Transverse colon (tissue), 4 donors: ENCODE measurements at regions not wholly inside any gene's neighbourhood (a gene's known extent, or its start where the extent isn't known, plus 50 kb on each side); places are given as distances from the start of the nearest gene placed in this dataset.

Experiments
- DNase-seq: peaks from one replicate; pipeline ENCODE4 v3.0.0-alpha.2; 2019
- H3K27ac ChIP-seq, 4 donors: fragments of 200-600 bp; sonication (generic); 2 replicates each; pipeline ENCODE4 v1.5.1; 2016 to 2018; ENCODE audit warnings: inconsistent platforms in 4 of 4
- H3K27me3 ChIP-seq: fragments of 200-600 bp; sonication (generic); 2 replicates; pipeline ENCODE4 v1.5.1; 2017; ENCODE audit warnings: inconsistent platforms
- H3K36me3 ChIP-seq, 4 donors: fragments of 200-600 bp; sonication (generic); 2 replicates each; pipeline ENCODE4 v1.5.1; 2017 to 2019; ENCODE audit warnings: inconsistent platforms in 4 of 4
- H3K4me1 ChIP-seq, 4 donors: fragments of 200-600 bp; sonication (generic); 2 replicates each; pipeline ENCODE4 v1.5.1; 2017 to 2020; ENCODE audit warnings: inconsistent platforms in 4 of 4
- H3K4me3 ChIP-seq, 4 donors: fragments of 200-600 bp; sonication (generic); 1 replicate in 1 of 4; 2 replicates in 3 of 4; pipeline versions ENCODE4 v1.5.1 to v1.6.1; 2017 to 2019; ENCODE audit warnings: inconsistent platforms in 4 of 4
- H3K9me3 ChIP-seq, 2 donors: fragments of 200-600 bp; sonication (generic); 2 replicates each; pipeline ENCODE4 v1.5.1; 2017 to 2019; ENCODE audit warnings: inconsistent platforms in 2 of 2
- CTCF ChIP-seq, 5 experiments: fragments of 200-600 bp in 3 of 5; fragments of 450-650 bp in 2 of 5; sonication (generic) in 3 of 5; IDR thresholded peaks; 1 replicate in 2 of 5; 2 replicates in 3 of 5; pipeline ENCODE4 v1.5.1; 2016 to 2017; ENCODE audit warnings: antibody characterized with exemption in 5 of 5, inconsistent platforms in 3 of 5, mild to moderate bottlenecking in 2 of 5, moderate library complexity in 1 of 5
- EP300 ChIP-seq: sonication (generic); formaldehyde crosslinking; IDR thresholded peaks from one replicate; pipeline ENCODE4 v1.6.1; 2017; ENCODE audit warnings: antibody characterized with exemption, low read depth
- POLR2A ChIP-seq: fragments of 450-650 bp; IDR thresholded peaks from one replicate; pipeline ENCODE4 v1.6.1; 2016; ENCODE audit warnings: antibody characterized with exemption, mild to moderate bottlenecking, moderate library complexity
- POLR2AphosphoS5 ChIP-seq, 3 donors: sonication (generic); formaldehyde crosslinking; IDR thresholded peaks; one replicate each; pipeline ENCODE4 v1.6.1; 2016; ENCODE audit warnings: antibody characterized with exemption in 3 of 3
- WGBS, 2 donors: methylation state at CpG; one replicate each; pipeline ENCODE4 v1.1.5; 2018; ENCODE audit warnings: low coverage in 1 of 2; 5-methylcytosine and 5-hydroxymethylcytosine counted together
- in situ Hi-C, 4 donors: fragments of 200-750 bp; cut with MboI; loops; one replicate each; pipeline versions ENCODE4 v1.15.0 to v1.15.1; 2017; ENCODE audit warnings: low sequenced_read_pairs in 3 of 4, low pct_ligation_motif_present in 1 of 4, low pct_unique_long_range_greater_than_20kb in 1 of 4
- intact Hi-C: fragments of 100-400 bp; cut with DNase I; formaldehyde crosslinking; loops from one replicate; pipeline ENCODE4 v1.15.1; 2023; ENCODE audit warnings: low total_unique reads

GRCh38 chr2:12076810-12077209, 330.4 kb downstream of the LPIN1 start:
- Histone ChIP-seq H3K4me1 (no peaks in the 10 kb centered on the region), H3K9me3 (no peaks in the 10 kb centered on the region), H3K27me3 (no peaks in the 10 kb centered on the region), H3K27ac (no peak overlapping the region), H3K36me3 (no peaks in the 10 kb centered on the region), H3K4me3 (no peak overlapping the region)
- 43 to 80% methylated on average over 1 to 5 of the region's 5 CpGs for WGBS, 2 donors
- intact Hi-C loops (no loop called here), in situ Hi-C loops (no loop called here)
- TF ChIP-seq CTCF (IDR thresholded peaks at IDR 0.05), result no peak
- TF ChIP-seq POLR2AphosphoS5 (IDR thresholded peaks at IDR 0.05), result no peak
- no peak for TF ChIP-seq EP300
- no peak for TF ChIP-seq POLR2A
- no peak for DNase-seq

GRCh38 chr2:12080360-12080759, 333.9 kb downstream of the LPIN1 start:
- 89 to 90% methylated on average over 2 to 4 of the region's 4 CpGs for WGBS, 2 donors
- no peak for TF ChIP-seq CTCF (IDR thresholded peaks at IDR 0.05)
- Histone ChIP-seq H3K9me3 (no peaks in the 10 kb centered on the region), H3K27ac (no peak overlapping the region), H3K4me1 (no peaks in the 10 kb centered on the region), H3K36me3 (no peaks in the 10 kb centered on the region), H3K4me3 (no peak overlapping the region), H3K27me3 (no peaks in the 10 kb centered on the region)
- intact Hi-C loops (no loop called here), in situ Hi-C loops (no loop called here)
- DNase-seq, result no peak

- Histone ChIP-seq H3K27me3 (no peaks in the 10 kb centered on the region), H3K27ac (no peak overlapping the region), H3K9me3 (no peaks in the 10 kb centered on the region), H3K4me3 (no peak overlapping the region), H3K36me3 (no peaks in the 10 kb centered on the region), H3K4me1 (no peaks in the 10 kb centered on the region)
- DNase-seq, result no peak
- TF ChIP-seq POLR2A, result no peak
- TF ChIP-seq CTCF (IDR thresholded peaks at IDR 0.05), result no peak
- TF ChIP-seq EP300, result no peak
- TF ChIP-seq POLR2AphosphoS5 (IDR thresholded peaks at IDR 0.05), result no peak
- in situ Hi-C loops, result no loop called here
- intact Hi-C loops, result no loop called here
- 89 to 92% methylated on average over 6 to 12 of the region's 12 CpGs for WGBS, 2 donors
Observed at GRCh38 chr2:12081481-12082210, 335.2 kb downstream of the LPIN1 start.

- no peaks in the 10 kb centered on the region for H3K27me3 ChIP-seq
- intact Hi-C loops (no loop called here), in situ Hi-C loops (no loop called here)
- WGBS, 2 donors, result 50 to 86% methylated on average over 2 to 9 of the region's 9 CpGs
- TF ChIP-seq POLR2A (no peak), EP300 (no peak), POLR2AphosphoS5 (IDR thresholded peaks at IDR 0.05) (no peak), CTCF (IDR thresholded peaks at IDR 0.05) (no peak)
- DNase-seq, result no peak
- no peak overlapping the region for H3K4me3 ChIP-seq
- H3K36me3 ChIP-seq, result no peaks in the 10 kb centered on the region
- H3K27ac ChIP-seq, result no peak overlapping the region
- no peaks in the 10 kb centered on the region for H3K9me3 ChIP-seq
- H3K4me1 ChIP-seq, result no peaks in the 10 kb centered on the region
Observed at GRCh38 chr2:12083081-12083581, 336.7 kb downstream of the LPIN1 start.
